HepG2 (cell line): ENCODE measurements at regions not wholly inside any gene's neighbourhood (a gene's known extent, or its start where the extent isn't known, plus 50 kb on each side); places are given as distances from the start of the nearest gene placed in this dataset.

Source experiments
- ATAC-seq: fragments of 200-7000 bp; cut with Tn5 transposase; 3 replicates; pipeline ENCODE4 v1.9.1; 2020; ENCODE audit warnings: mild to moderate bottlenecking, moderate library complexity
- BruUV-seq: library from RNA; stranded (reverse); fragments of 400-500 nt; replicated peaks from 2 replicates; lab custom pipeline; 2021; lab: Mats Ljungman, UMichigan
- CTCF ChIA-PET: fragments of 300-600 bp; formaldehyde crosslinking; extraction: SDS; loops from one replicate; lab custom pipeline; 2021; ENCODE audit warnings: low total read pairs, inconsistent platforms, low intra/inter-chr PET ratio; lab: Yijun Ruan, JAX
- POLR2A ChIA-PET: fragments of 350-600 bp; sonication (Branson Sonifier 250); formaldehyde crosslinking; loops from one replicate; lab custom pipeline; 2020; ENCODE audit warnings: antibody characterized with exemption, inconsistent platforms; lab: Yijun Ruan, JAX
- DNase-seq: peaks from one replicate; pipeline ENCODE4 v3.0.0-alpha.2; 2015; ENCODE audit warnings: low spot score
- FAIRE-seq: peaks from 3 replicates; lab custom pipeline; 2011; peaks lifted over from hg19 to GRCh38; lab: Jason Lieb, UNC
- H2AFZ ChIP-seq: one replicate; pipeline ENCODE4 v1.6.1; 2011; ENCODE audit warnings: low read length, inconsistent platforms
- H3K27ac ChIP-seq: fragments of 300-600 bp; 3 replicates; pipeline ENCODE4 v1.8.0; 2011; ENCODE audit warnings: mixed run types, mild to moderate bottlenecking, mixed read lengths, low read length, inconsistent platforms; ENCODE audit not compliant: insufficient read depth; ENCODE audit errors: extremely low read length
- H3K27me3 ChIP-seq, 2 experiments: fragments of 200-600 bp in 1 of 2; 2 replicates in 1 of 2; 3 replicates in 1 of 2; pipeline versions ENCODE4 v1.6.0 to v1.8.0; 2011; ENCODE audit warnings: low read length in 2 of 2, mild to moderate bottlenecking in 2 of 2, moderate library complexity in 2 of 2, inconsistent platforms in 1 of 2; ENCODE audit not compliant: insufficient read depth in 2 of 2, control insufficient read depth in 1 of 2
- H3K36me3 ChIP-seq, 2 experiments: fragments of 200-600 bp in 1 of 2; replicated peaks in 1 of 2; 2 replicates in 1 of 2; 3 replicates in 1 of 2; pipeline versions ENCODE4 v1.5.1 to v1.8.0; 2011; ENCODE audit warnings: low read length in 2 of 2, inconsistent platforms in 1 of 2; ENCODE audit not compliant: insufficient read depth in 2 of 2, control insufficient read depth in 1 of 2
- H3K4me1 ChIP-seq: 2 replicates; pipeline ENCODE4 v1.5.1; 2012; ENCODE audit warnings: low read length, inconsistent platforms; ENCODE audit not compliant: insufficient read depth
- H3K4me2 ChIP-seq: 2 replicates; pipeline ENCODE4 v1.6.0; 2011; ENCODE audit warnings: low read depth, low read length, inconsistent platforms
- H3K4me3 ChIP-seq, 3 experiments: fragments of 200-600 bp in 1 of 3; sonication (generic), shearing (Covaris generic) in 1 of 3; replicated peaks in 1 of 3; 2 replicates each; pipeline ENCODE4 v1.5.1; 2011 to 2016; ENCODE audit warnings: low read length in 3 of 3, inconsistent platforms in 2 of 3, low read depth in 2 of 3, mild to moderate bottlenecking in 2 of 3, control low read depth in 1 of 3, mixed read lengths in 1 of 3; ENCODE audit not compliant: insufficient read depth in 1 of 3
- H3K79me2 ChIP-seq: one replicate; pipeline ENCODE4 v1.6.1; 2011; ENCODE audit warnings: low read length, inconsistent platforms; ENCODE audit not compliant: insufficient read depth
- H3K9ac ChIP-seq: 2 replicates; pipeline ENCODE4 v1.6.0; 2011; ENCODE audit warnings: mild to moderate bottlenecking, low read depth, low read length, inconsistent platforms; ENCODE audit not compliant: insufficient read depth
- H3K9me3 ChIP-seq: 2 replicates; pipeline ENCODE4 v1.5.1; 2012; ENCODE audit warnings: mild to moderate bottlenecking, low read length
- H4K20me1 ChIP-seq: 2 replicates; pipeline ENCODE4 v1.6.0; 2011; ENCODE audit warnings: inconsistent platforms, mild to moderate bottlenecking, low read length, moderate library complexity; ENCODE audit not compliant: insufficient read depth
- CBFB ChIP-seq: sonication (generic); formaldehyde crosslinking; IDR thresholded peaks from 2 replicates; pipeline ENCODE4 v1.4.0; 2020; ENCODE audit warnings: missing genetic modification reagents
- CENPX ChIP-seq: sonication (generic); formaldehyde crosslinking; IDR thresholded peaks from 2 replicates; pipeline ENCODE4 v1.9.0; 2021; ENCODE audit warnings: mild to moderate bottlenecking, missing genetic modification reagents, moderate library complexity
- CTCF ChIP-seq: sonication (generic); formaldehyde crosslinking; IDR thresholded peaks from 2 replicates; pipeline ENCODE4 v1.5.0; 2020; ENCODE audit warnings: mild to moderate bottlenecking, missing genetic modification reagents, moderate library complexity
- FOXO1 ChIP-seq: sonication (generic); formaldehyde crosslinking; IDR thresholded peaks from 2 replicates; pipeline ENCODE4 v1.4.0; 2020; ENCODE audit warnings: missing genetic modification reagents
- HOXA5 ChIP-seq: sonication (generic); formaldehyde crosslinking; IDR thresholded peaks from 2 replicates; pipeline ENCODE4 v1.4.0; 2020; ENCODE audit warnings: missing genetic modification reagents
- HOXD1 ChIP-seq: sonication (generic); formaldehyde crosslinking; IDR thresholded peaks from 2 replicates; pipeline ENCODE4 v1.5.0; 2020; ENCODE audit warnings: missing genetic modification reagents
- IKZF1 ChIP-seq: fragments of 450-650 bp; IDR thresholded peaks from 2 replicates; pipeline ENCODE4 v1.7.1; 2016
- KMT2A ChIP-seq: sonication (generic); formaldehyde crosslinking; IDR thresholded peaks from 2 replicates; pipeline ENCODE4 v1.4.0; 2020; ENCODE audit warnings: missing genetic modification reagents
- MAFF ChIP-seq: IDR thresholded peaks from 2 replicates; pipeline ENCODE4 v1.6.1; 2011; ENCODE audit warnings: low read depth, low read length, improper control_type of control experiment
- PLSCR1 ChIP-seq: sonication (generic); formaldehyde crosslinking; IDR thresholded peaks from 2 replicates; pipeline ENCODE4 v1.5.0; 2020; ENCODE audit warnings: missing genetic modification reagents, mild to moderate bottlenecking, borderline replicate concordance
- SOX5 ChIP-seq: IDR thresholded peaks from 2 replicates; pipeline ENCODE4 v1.6.1; 2016; ENCODE audit warnings: borderline replicate concordance
- ZBTB2 ChIP-seq: sonication (generic); formaldehyde crosslinking; IDR thresholded peaks from 2 replicates; pipeline ENCODE4 v1.8.0; 2022; ENCODE audit warnings: low read depth, missing genetic modification reagents
- ZFY ChIP-seq: sonication (generic); formaldehyde crosslinking; IDR thresholded peaks from 2 replicates; pipeline ENCODE4 v1.4.0; 2020; ENCODE audit warnings: missing genetic modification reagents
- ZNF44 ChIP-seq: sonication (generic); formaldehyde crosslinking; IDR thresholded peaks from 2 replicates; pipeline ENCODE4 v1.5.1; 2020; ENCODE audit warnings: mild to moderate bottlenecking, missing genetic modification reagents
- ZNF552 ChIP-seq: sonication (generic); formaldehyde crosslinking; IDR thresholded peaks from 2 replicates; pipeline ENCODE4 v1.9.0; 2022; ENCODE audit warnings: missing genetic modification reagents, mild to moderate bottlenecking, borderline replicate concordance
- WGBS: methylation state at CpG from one replicate; pipeline ENCODE4 v1.1.6; 2017; ENCODE audit warnings: low lambda C conversion rate; 5-methylcytosine and 5-hydroxymethylcytosine counted together
- in situ Hi-C: cut with HindIII; loops from 2 replicates; pipeline ENCODE4 v1.10.0; 2017; ENCODE audit warnings: low pct_unique_long_range_greater_than_20kb; ENCODE audit not compliant: extremely low pct_ligation_motif_present
- intact Hi-C: fragments of 100-400 bp; cut with micrococcal nuclease; formaldehyde crosslinking; loops from one replicate; pipeline ENCODE4 v1.10.0; 2022; ENCODE audit not compliant: unreplicated experiment

- ATAC-seq, result no peak
- 1% methylated on average over 2 of the region's 2 CpGs for WGBS
- H3K36me3 ChIP-seq, result no peaks in the 10 kb centered on the region
- H2AFZ ChIP-seq, result no peak overlapping the region
- H3K4me2 ChIP-seq, result no peak overlapping the region
- H3K79me2 ChIP-seq, result no peaks in the 10 kb centered on the region
- H4K20me1 ChIP-seq, result no peaks in the 10 kb centered on the region
- in situ Hi-C loops, result no loop called here
- no peaks in the 10 kb centered on the region for H3K27me3 ChIP-seq
- intact Hi-C loops, result no loop called here
- no peak for DNase-seq
- H3K9ac ChIP-seq, result no peak overlapping the region
- TF ChIP-seq CENPX (CRISPR knock-in tag), result no peak
- no peak for TF ChIP-seq MAFF
- TF ChIP-seq ZNF552, result no peak
- no peak for TF ChIP-seq FOXO1 (CRISPR knock-in tag)
- TF ChIP-seq CTCF (CRISPR knock-in tag), result no peak
- no peak for TF ChIP-seq KMT2A (CRISPR knock-in tag)
- TF ChIP-seq SOX5, result no peak
- no peak for TF ChIP-seq HOXA5 (CRISPR knock-in tag)
- no peak for TF ChIP-seq IKZF1
- no peak for TF ChIP-seq ZNF44 (CRISPR knock-in tag)
- no peak for TF ChIP-seq ZFY (CRISPR knock-in tag)
- no peak for TF ChIP-seq CBFB (CRISPR knock-in tag)
- TF ChIP-seq ZBTB2 (CRISPR knock-in tag), result no peak
- no peak for TF ChIP-seq PLSCR1 (CRISPR knock-in tag)
- no peak for TF ChIP-seq HOXD1
- H3K4me3 ChIP-seq, result no peak overlapping the region
- no peaks in the 10 kb centered on the region for H3K4me1 ChIP-seq
- H3K9me3 ChIP-seq, result peaks cover 65% of the 10 kb centered on the region
- no peak overlapping the region for H3K27ac ChIP-seq
- CTCF ChIA-PET, result no interaction called here
- POLR2A ChIA-PET, result no interaction called here
- no TSS peak for BruUV-seq
- FAIRE-seq, result no peak
Measured at GRCh38 chr20:39516964-39517363, 554.8 kb downstream of the DHX35 start.
